Neuronal stem cell (in vitro differentiated cells): ENCODE measurements at regions not wholly inside any gene's neighbourhood (a gene's known extent, or its start where the extent isn't known, plus 50 kb on each side); places are given as distances from the start of the nearest gene placed in this dataset.

Experiments used
- DNase-seq: peaks from one replicate; pipeline ENCODE4 v3.0.0-alpha.2; 2013; ENCODE audit warnings: low spot score
- H2AFZ ChIP-seq: one replicate; pipeline ENCODE4 v1.6.1; 2013; ENCODE audit warnings: mild to moderate bottlenecking, low read length, inconsistent platforms
- H2AK5ac ChIP-seq: 2 replicates; pipeline ENCODE4 v1.6.1; 2013; ENCODE audit warnings: low read depth, mild to moderate bottlenecking, inconsistent platforms, low read length, moderate library complexity, mixed read lengths
- H2BK120ac ChIP-seq: 2 replicates; pipeline ENCODE4 v1.6.1; 2013; ENCODE audit warnings: low read depth, mild to moderate bottlenecking, inconsistent platforms, low read length, moderate library complexity, mixed read lengths
- H2BK12ac ChIP-seq: one replicate; pipeline ENCODE4 v1.6.1; 2013; ENCODE audit warnings: low read length, inconsistent platforms
- H2BK15ac ChIP-seq: 2 replicates; pipeline ENCODE4 v1.6.1; 2013; ENCODE audit warnings: mild to moderate bottlenecking, low read length, inconsistent platforms, mixed read lengths
- H2BK5ac ChIP-seq: one replicate; pipeline ENCODE4 v1.6.1; 2013; ENCODE audit warnings: inconsistent platforms, mild to moderate bottlenecking, low read length, moderate library complexity
- H3K14ac ChIP-seq: one replicate; pipeline ENCODE4 v1.6.1; 2013; ENCODE audit warnings: low read length, inconsistent platforms
- H3K18ac ChIP-seq: 2 replicates; pipeline ENCODE4 v1.6.1; 2013; ENCODE audit warnings: low read length, inconsistent platforms
- H3K23ac ChIP-seq: 2 replicates; pipeline ENCODE4 v1.6.1; 2013; ENCODE audit warnings: low read depth, mild to moderate bottlenecking, mixed read lengths, low read length, inconsistent platforms; ENCODE audit not compliant: poor library complexity
- H3K27ac ChIP-seq: replicated peaks from 3 replicates; pipeline ENCODE4 v1.5.1; 2013; ENCODE audit warnings: low read length, inconsistent platforms
- H3K27me3 ChIP-seq, 3 experiments: 2 replicates each; pipeline ENCODE4 v1.6.1; 2013; ENCODE audit warnings: low read length in 3 of 3, mild to moderate bottlenecking in 2 of 3, inconsistent platforms in 1 of 3, low read depth in 1 of 3, mixed read lengths in 1 of 3, moderate library complexity in 1 of 3; ENCODE audit not compliant: control insufficient read depth in 3 of 3, insufficient read depth in 3 of 3
- H3K36me3 ChIP-seq, 2 donors: replicated peaks in 1 of 2; 2 replicates each; pipeline ENCODE4 v1.6.1; 2013; ENCODE audit warnings: low read length in 2 of 2; ENCODE audit not compliant: control insufficient read depth in 2 of 2, insufficient read depth in 2 of 2
- H3K4ac ChIP-seq: 2 replicates; pipeline ENCODE4 v1.6.1; 2013; ENCODE audit warnings: inconsistent platforms, mild to moderate bottlenecking, low read length, moderate library complexity
- H3K4me1 ChIP-seq, 2 donors: 1 replicate in 1 of 2; 2 replicates in 1 of 2; pipeline ENCODE4 v1.6.1; 2013; ENCODE audit warnings: low read length in 2 of 2, low read depth in 1 of 2; ENCODE audit not compliant: control insufficient read depth in 2 of 2, insufficient read depth in 1 of 2
- H3K4me2 ChIP-seq: one replicate; pipeline ENCODE4 v1.6.1; 2013; ENCODE audit warnings: mild to moderate bottlenecking, low read length, inconsistent platforms; ENCODE audit not compliant: insufficient read depth, poor library complexity, severe bottlenecking
- H3K4me3 ChIP-seq, 2 donors: 2 replicates each; pipeline ENCODE4 v1.5.1; 2013; ENCODE audit warnings: low read length in 2 of 2, mild to moderate bottlenecking in 2 of 2, inconsistent platforms in 1 of 2, moderate library complexity in 1 of 2
- H3K79me1 ChIP-seq: one replicate; pipeline ENCODE4 v1.6.1; 2013; ENCODE audit warnings: low read depth, mild to moderate bottlenecking, inconsistent platforms, low read length, moderate library complexity
- H3K9ac ChIP-seq: one replicate; pipeline ENCODE4 v1.6.1; 2013; ENCODE audit warnings: mild to moderate bottlenecking, low read depth, low read length, inconsistent platforms; ENCODE audit not compliant: poor library complexity
- H3K9me3 ChIP-seq, 2 donors: replicated peaks in 1 of 2; 2 replicates each; pipeline versions ENCODE3 to v1.6.1; 2013; ENCODE audit warnings: low read length in 2 of 2, mild to moderate bottlenecking in 2 of 2, inconsistent platforms in 1 of 2, low read depth in 1 of 2, mixed read lengths in 1 of 2, moderate library complexity in 1 of 2; ENCODE audit not compliant: control insufficient read depth in 2 of 2, insufficient read depth in 1 of 2
- H4K8ac ChIP-seq: one replicate; pipeline ENCODE4 v1.6.1; 2013; ENCODE audit warnings: low read depth, mild to moderate bottlenecking, inconsistent platforms, low read length, moderate library complexity
- H4K91ac ChIP-seq: one replicate; pipeline ENCODE4 v1.6.1; 2013; ENCODE audit warnings: low read length, low read depth, mild to moderate bottlenecking, inconsistent platforms; ENCODE audit not compliant: poor library complexity
- WGBS, 2 donors: extraction: QIAGEN DNeasy Blood & Tissue Kit; methylation state at CpG; one replicate each; pipeline ENCODE4 v1.1.7; 2013; ENCODE audit warnings: missing lambda C conversion rate in 2 of 2, mixed read lengths in 1 of 2; ENCODE audit not compliant: insufficient read length in 2 of 2, insufficient replicate concordance in 1 of 2; ENCODE audit errors: extremely low coverage in 2 of 2; 5-methylcytosine and 5-hydroxymethylcytosine counted together

- H2AK5ac ChIP-seq, result no peak overlapping the region
- H2BK15ac ChIP-seq, result no peak overlapping the region
- H3K79me1 ChIP-seq, result no peaks in the 10 kb centered on the region
- no peak overlapping the region for H3K4ac ChIP-seq
- H3K9me3 ChIP-seq, result peaks cover 3% of the 10 kb centered on the region in 2 donors
- no peak overlapping the region for H3K9ac ChIP-seq
- no peak overlapping the region for H3K18ac ChIP-seq
- no peak overlapping the region for H3K14ac ChIP-seq
- no peak overlapping the region for H3K27ac ChIP-seq
- no peaks in the 10 kb centered on the region for H3K27me3 ChIP-seq
- no peak overlapping the region for H2AFZ ChIP-seq
- no CpG with 5 or more reads among the region's 4 CpGs for WGBS, 2 donors
- no peak overlapping the region for H3K4me3 ChIP-seq
- no peak overlapping the region for H2BK5ac ChIP-seq
- no peak overlapping the region for H3K4me2 ChIP-seq
- H4K91ac ChIP-seq, result no peak overlapping the region
- no peak overlapping the region for H4K8ac ChIP-seq
- H3K4me1 ChIP-seq, result no peaks in the 10 kb centered on the region
- no peak for DNase-seq
- H2BK12ac ChIP-seq, result no peak overlapping the region
- no peak overlapping the region for H3K23ac ChIP-seq
- peaks cover 0 to 4% of the 10 kb centered on the region in 2 donors for H3K36me3 ChIP-seq
- H2BK120ac ChIP-seq, result no peak overlapping the region
Measured at GRCh38 chr16:27620541-27620940, 70.6 kb downstream of the KATNIP start.

- Histone ChIP-seq H3K4me3 (no peak overlapping the region), H3K9me3 (peaks cover 3% of the 10 kb centered on the region in 2 donors), H3K9ac (no peak overlapping the region), H2AFZ (no peak overlapping the region), H4K8ac (no peak overlapping the region), H2BK12ac (no peak overlapping the region), H3K18ac (no peak overlapping the region), H3K36me3 (peaks cover 0 to 4% of the 10 kb centered on the region in 2 donors), H2AK5ac (no peak overlapping the region), H3K14ac (no peak overlapping the region), H2BK15ac (no peak overlapping the region), H3K23ac (no peak overlapping the region), H4K91ac (no peak overlapping the region), H3K4me1 (peaks cover 0 to 5% of the 10 kb centered on the region in 2 donors), H2BK5ac (no peak overlapping the region), H2BK120ac (no peak overlapping the region), H3K4ac (no peak overlapping the region), H3K4me2 (no peak overlapping the region), H3K27ac (no peak overlapping the region), H3K27me3 (no peaks in the 10 kb centered on the region), H3K79me1 (no peaks in the 10 kb centered on the region)
- DNase-seq, result no peak
- WGBS, 2 donors, result no CpG with 5 or more reads among the region's 12 CpGs
Measured at GRCh38 chr16:27624154-27625049, 74.5 kb downstream of the KATNIP start.

DNA sequence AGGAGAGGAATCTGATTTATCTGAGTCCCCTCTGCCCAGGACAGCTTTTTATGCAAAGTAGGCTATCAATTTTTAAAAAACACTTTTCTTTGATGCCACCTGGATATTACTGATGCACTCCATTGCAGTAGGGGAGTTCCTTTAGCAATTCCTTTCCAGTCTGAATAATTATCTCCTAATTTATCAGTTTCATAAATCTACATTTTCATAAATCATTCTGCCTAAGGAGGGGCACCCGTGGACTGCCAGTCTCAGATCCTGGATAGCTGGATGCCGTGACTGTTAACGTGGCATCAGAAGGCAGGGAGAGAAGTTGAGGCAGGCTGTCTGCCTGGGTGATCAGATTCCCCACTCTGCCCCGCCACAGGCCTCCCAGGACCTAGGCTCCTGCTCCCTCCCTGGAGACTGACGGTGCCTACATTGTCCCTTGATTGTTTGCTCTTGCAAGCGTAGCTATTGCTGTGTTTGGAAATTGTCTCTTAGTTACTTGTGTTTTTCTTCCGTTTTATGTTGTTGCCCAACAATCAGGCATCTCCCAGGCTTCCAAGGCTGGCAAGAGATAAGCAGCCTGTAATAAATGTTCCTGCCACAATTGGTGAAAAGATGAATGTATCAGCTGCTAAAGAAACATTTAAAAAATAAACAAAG lies 75.2 kb downstream of the KATNIP start:
- peak overlapping the region; percentile 31 for H3K14ac ChIP-seq
- H3K4me1 ChIP-seq, result peaks cover 0 to 5% of the 10 kb centered on the region in 2 donors
- WGBS, 2 donors, result no CpG with 5 or more reads among the region's 7 CpGs
- H4K91ac ChIP-seq, result no peak overlapping the region
- no peak overlapping the region for H2BK15ac ChIP-seq
- no peak overlapping the region for H2BK12ac ChIP-seq
- H3K9me3 ChIP-seq, result peaks cover 3% of the 10 kb centered on the region in 2 donors
- peaks cover 0 to 1% of the 10 kb centered on the region in 2 donors for H3K36me3 ChIP-seq
- H3K4me3 ChIP-seq, result no peak overlapping the region
- H2AK5ac ChIP-seq, result no peak overlapping the region
- H2BK5ac ChIP-seq, result no peak overlapping the region
- no peak overlapping the region for H4K8ac ChIP-seq
- no peak overlapping the region for H3K23ac ChIP-seq
- no peaks in the 10 kb centered on the region for H3K27me3 ChIP-seq
- no peak overlapping the region for H3K27ac ChIP-seq
- H3K79me1 ChIP-seq, result no peaks in the 10 kb centered on the region
- H2AFZ ChIP-seq, result no peak overlapping the region
- no peak overlapping the region for H3K4ac ChIP-seq
- H2BK120ac ChIP-seq, result no peak overlapping the region
- H3K18ac ChIP-seq, result peak overlapping the region; percentile 35
- H3K4me2 ChIP-seq, result no peak overlapping the region
- DNase-seq, result no peak
- H3K9ac ChIP-seq, result peak overlapping the region; percentile 12

GRCh38 chr16:27627136-27627535 lies 77.2 kb downstream of the KATNIP start:
- no CpG with 5 or more reads among the region's 7 CpGs for WGBS, 2 donors
- Histone ChIP-seq H4K91ac (no peak overlapping the region), H2AFZ (no peak overlapping the region), H3K9me3 (peaks cover 0 to 3% of the 10 kb centered on the region in 2 donors), H3K79me1 (no peaks in the 10 kb centered on the region), H3K27me3 (no peaks in the 10 kb centered on the region), H3K4me2 (no peak overlapping the region), H3K9ac (no peak overlapping the region), H2BK120ac (no peak overlapping the region), H3K4ac (no peak overlapping the region), H3K14ac (no peak overlapping the region), H4K8ac (no peak overlapping the region), H3K4me1 (peaks cover 0 to 5% of the 10 kb centered on the region in 2 donors), H2BK15ac (no peak overlapping the region), H2BK12ac (no peak overlapping the region), H3K27ac (no peak overlapping the region), H3K23ac (no peak overlapping the region), H3K18ac (no peak overlapping the region), H3K36me3 (peaks cover 2 to 15% of the 10 kb centered on the region in 2 donors), H2BK5ac (no peak overlapping the region), H2AK5ac (no peak overlapping the region), H3K4me3 (no peak overlapping the region)
- DNase-seq, result no peak
